Smooth muscle cell (in vitro differentiated cells): ENCODE measurements at regions not wholly inside any gene's neighbourhood (a gene's known extent, or its start where the extent isn't known, plus 50 kb on each side); places are given as distances from the start of the nearest gene placed in this dataset.

Experiments used
- DNase-seq: peaks from one replicate; lab custom pipeline; 2025; ENCODE audit not compliant: unreplicated experiment; lab: John Stamatoyannopoulos, UW
- H2AFZ ChIP-seq: fragments of 200-600 bp; sonication (generic); 2 replicates; pipeline ENCODE4 v1.6.0; 2016; ENCODE audit warnings: antibody characterized with exemption, low read depth, mild to moderate bottlenecking
- H3F3A ChIP-seq: fragments of 200-600 bp; sonication (generic); 2 replicates; pipeline ENCODE4 v1.6.0; 2017; ENCODE audit warnings: antibody characterized with exemption, low read depth
- H3K27ac ChIP-seq: fragments of 200-600 bp; sonication (generic); 2 replicates; pipeline ENCODE4 v1.5.1; 2016; ENCODE audit warnings: low read depth, mild to moderate bottlenecking
- H3K27me3 ChIP-seq: fragments of 200-600 bp; sonication (generic); 2 replicates; pipeline ENCODE4 v1.6.1; 2016; ENCODE audit warnings: low read depth, mild to moderate bottlenecking
- H3K36me3 ChIP-seq: fragments of 200-600 bp; sonication (generic); 2 replicates; pipeline ENCODE4 v1.5.1; 2016; ENCODE audit warnings: low read depth
- H3K4me1 ChIP-seq: fragments of 200-600 bp; sonication (generic); 2 replicates; pipeline ENCODE4 v1.5.1; 2016; ENCODE audit warnings: low read depth
- H3K4me2 ChIP-seq: fragments of 200-600 bp; sonication (generic); 2 replicates; pipeline ENCODE4 v1.6.0; 2016; ENCODE audit warnings: mild to moderate bottlenecking
- H3K4me3 ChIP-seq: fragments of 200-600 bp; sonication (generic); 2 replicates; pipeline ENCODE4 v1.5.1; 2016; ENCODE audit warnings: mild to moderate bottlenecking
- H3K79me2 ChIP-seq: fragments of 200-600 bp; sonication (generic); 2 replicates; pipeline ENCODE4 v1.6.0; 2016; ENCODE audit warnings: low read depth, mild to moderate bottlenecking
- H3K9ac ChIP-seq: fragments of 200-600 bp; sonication (generic); 2 replicates; pipeline ENCODE4 v1.6.0; 2016; ENCODE audit warnings: low read depth
- H3K9me3 ChIP-seq: fragments of 200-600 bp; sonication (generic); replicated peaks from 2 replicates; pipeline ENCODE4 v1.5.1; 2016; ENCODE audit warnings: low read depth
- H4K20me1 ChIP-seq: fragments of 200-600 bp; sonication (generic); 2 replicates; pipeline ENCODE4 v1.6.0; 2016; ENCODE audit warnings: low read depth
- CTCF ChIP-seq: fragments of 200-600 bp; sonication (generic); IDR thresholded peaks from 2 replicates; pipeline ENCODE4 v1.5.1; 2017; ENCODE audit warnings: borderline replicate concordance, mild to moderate bottlenecking, antibody characterized with exemption; ENCODE audit not compliant: insufficient read depth, poor library complexity, severe bottlenecking
- WGBS: methylation state at CpG from one replicate; pipeline ENCODE4 v1.1.7; 2016; ENCODE audit warnings: low lambda C conversion rate; 5-methylcytosine and 5-hydroxymethylcytosine counted together

DNA sequence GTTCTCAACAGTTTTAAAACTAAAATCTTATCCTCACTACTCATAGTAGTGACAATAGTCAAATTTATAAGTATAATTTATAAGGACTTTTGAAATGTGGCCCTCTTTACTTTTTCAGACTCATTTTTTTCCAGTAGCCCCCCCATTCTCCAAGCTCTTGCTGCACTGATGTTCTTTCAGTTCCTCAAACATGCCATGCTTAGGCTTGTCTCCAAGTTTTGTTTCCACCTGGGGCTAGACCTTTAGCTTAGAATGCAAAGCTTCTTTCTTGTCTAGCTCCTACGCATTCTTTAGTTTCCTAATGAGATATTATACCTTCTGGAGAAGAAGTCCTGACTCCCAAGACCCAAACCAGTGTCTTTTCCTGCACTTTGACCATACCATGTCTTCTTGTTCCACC lies 222.6 kb downstream of the NOL4 start:
- Histone ChIP-seq H3K4me3 (no peak overlapping the region), H3K9me3 (no peaks in the 10 kb centered on the region), H3K79me2 (no peaks in the 10 kb centered on the region), H2AFZ (no peak overlapping the region), H3K27ac (no peak overlapping the region), H3K27me3 (no peaks in the 10 kb centered on the region), H3F3A (no peaks in the 10 kb centered on the region), H3K9ac (no peak overlapping the region), H3K4me2 (no peak overlapping the region), H4K20me1 (no peaks in the 10 kb centered on the region), H3K36me3 (no peaks in the 10 kb centered on the region), H3K4me1 (no peaks in the 10 kb centered on the region)
- no peak for TF ChIP-seq CTCF
- WGBS = 100% methylated on average over 1 of the region's 1 CpG
- DNase-seq = no peak

- Histone ChIP-seq H2AFZ (no peak overlapping the region), H3F3A (no peaks in the 10 kb centered on the region), H3K27me3 (no peaks in the 10 kb centered on the region), H3K27ac (no peak overlapping the region), H3K4me2 (no peak overlapping the region), H3K36me3 (no peaks in the 10 kb centered on the region), H3K9me3 (peaks cover 3% of the 10 kb centered on the region), H3K4me1 (no peaks in the 10 kb centered on the region), H4K20me1 (no peaks in the 10 kb centered on the region), H3K79me2 (no peaks in the 10 kb centered on the region), H3K9ac (no peak overlapping the region), H3K4me3 (no peak overlapping the region)
- DNase-seq = no peak
- no peak for TF ChIP-seq CTCF
- 96% methylated on average over 3 of the region's 3 CpGs for WGBS
Measured at GRCh38 chr18:34001376-34001775, 223.3 kb downstream of the NOL4 start.

DNA sequence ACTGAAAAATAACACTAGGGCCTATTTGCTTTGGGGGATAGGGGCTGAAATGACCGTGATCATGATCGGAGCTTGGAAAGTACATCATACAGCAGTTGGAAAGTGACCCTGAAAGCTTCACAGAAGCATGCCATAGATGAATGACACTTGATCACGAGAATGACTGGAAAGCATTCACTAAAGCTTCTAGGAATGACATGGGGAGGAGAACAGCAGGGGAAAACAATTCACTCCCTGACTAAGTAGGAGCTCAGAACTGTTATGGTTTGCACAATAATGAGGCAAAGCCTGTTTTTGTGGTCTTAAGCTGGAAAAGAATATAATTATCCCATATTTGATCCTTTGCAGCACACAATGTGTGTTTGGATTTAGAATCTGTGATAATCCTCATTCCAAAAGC lies 237.5 kb downstream of the NOL4 start:
- 93% methylated on average over 3 of the region's 3 CpGs for WGBS
- no peak for TF ChIP-seq CTCF

GRCh38 chr18:33983126-33983525 lies 241.6 kb downstream of the NOL4 start:
- Histone ChIP-seq H3K9ac (no peak overlapping the region), H3K9me3 (no peaks in the 10 kb centered on the region), H3F3A (no peaks in the 10 kb centered on the region), H3K79me2 (no peaks in the 10 kb centered on the region), H3K27ac (no peak overlapping the region), H3K4me2 (no peak overlapping the region), H2AFZ (no peak overlapping the region), H4K20me1 (no peaks in the 10 kb centered on the region), H3K4me3 (no peak overlapping the region), H3K36me3 (no peaks in the 10 kb centered on the region), H3K27me3 (no peaks in the 10 kb centered on the region), H3K4me1 (no peaks in the 10 kb centered on the region)
- 95% methylated on average over 2 of the region's 2 CpGs for WGBS
- TF ChIP-seq CTCF = no peak
- DNase-seq = no peak

More for the DNA sequence above, 237.5 kb downstream of the NOL4 start:
- Histone ChIP-seq H3K27ac (no peak overlapping the region), H4K20me1 (no peaks in the 10 kb centered on the region), H3K9me3 (no peaks in the 10 kb centered on the region), H3K36me3 (no peaks in the 10 kb centered on the region), H3F3A (no peaks in the 10 kb centered on the region), H2AFZ (no peak overlapping the region), H3K27me3 (no peaks in the 10 kb centered on the region), H3K4me2 (no peak overlapping the region), H3K9ac (no peak overlapping the region), H3K79me2 (no peaks in the 10 kb centered on the region), H3K4me3 (no peak overlapping the region), H3K4me1 (no peaks in the 10 kb centered on the region)
- no peak for DNase-seq
